NK-92 (cell line): ENCODE measurements at regions not wholly inside any gene's neighbourhood (a gene's known extent, or its start where the extent isn't known, plus 50 kb on each side); places are given as distances from the start of the nearest gene placed in this dataset.

Experiments
- DNase-seq: peaks from one replicate; lab custom pipeline; 2025; ENCODE audit not compliant: unreplicated experiment; lab: John Stamatoyannopoulos, UW

DNA sequence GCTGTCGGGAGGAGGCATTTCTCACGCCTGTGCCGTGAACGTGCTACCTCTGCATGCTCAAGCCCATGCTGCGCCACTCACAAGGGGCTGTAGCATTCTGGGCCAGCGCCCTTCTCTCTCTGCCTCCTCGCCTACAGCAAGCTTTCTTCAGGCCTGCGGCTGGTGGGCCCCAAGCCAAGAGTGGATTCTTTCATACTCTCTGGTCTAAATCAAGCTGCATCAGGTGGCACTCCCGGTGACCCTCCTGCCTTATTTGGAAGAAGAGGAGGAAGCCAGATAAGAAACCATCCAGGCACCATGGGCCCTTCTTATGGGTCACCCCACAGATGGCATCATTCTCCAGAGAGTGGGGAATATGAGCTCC lies 86.7 kb upstream of the DUSP5 start:
- no peak for DNase-seq

DNA sequence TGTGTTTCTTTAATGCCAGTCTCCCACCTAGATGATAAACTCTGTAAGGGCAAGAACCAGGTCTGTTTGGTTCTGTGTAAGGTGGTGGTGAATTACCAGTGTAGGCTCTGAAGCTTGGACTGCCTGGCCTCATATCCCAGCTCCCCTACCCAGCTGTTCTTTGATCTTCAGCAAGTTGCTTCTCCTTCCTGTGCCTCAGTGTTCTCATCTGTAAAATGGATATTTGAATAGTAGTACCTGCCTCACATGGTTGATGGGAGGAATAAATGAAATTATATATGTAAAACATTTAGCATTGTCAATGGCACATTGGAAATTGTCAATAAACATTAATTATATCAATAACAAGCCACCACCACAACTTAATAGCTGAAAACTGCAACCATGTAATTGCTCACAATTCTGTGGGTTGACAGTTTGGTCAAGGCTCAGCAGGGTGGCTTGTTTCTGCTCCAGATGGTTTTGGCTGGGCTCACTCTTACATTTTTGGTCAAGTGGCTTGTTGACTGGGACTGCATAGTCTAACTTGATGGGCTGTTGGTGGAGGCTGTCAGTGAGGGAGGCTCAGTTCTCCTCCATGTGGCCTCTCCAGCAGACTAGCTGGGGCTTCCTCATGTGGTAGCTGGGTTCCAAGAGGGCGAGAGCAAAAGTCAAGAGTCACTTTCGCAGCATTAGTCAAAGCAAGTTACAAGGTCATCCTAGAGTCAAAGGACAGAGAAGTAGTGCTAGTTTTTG lies 84.5 kb upstream of the DUSP5 start:
- DNase-seq, result no peak

- DNase-seq, result no peak
Observed at GRCh38 chr10:110413903-110414547, 83.7 kb upstream of the DUSP5 start.

GRCh38 chr10:110414548-110415309 lies 83.0 kb upstream of the DUSP5 start:
- DNase-seq, result peak; percentile 25

DNA sequence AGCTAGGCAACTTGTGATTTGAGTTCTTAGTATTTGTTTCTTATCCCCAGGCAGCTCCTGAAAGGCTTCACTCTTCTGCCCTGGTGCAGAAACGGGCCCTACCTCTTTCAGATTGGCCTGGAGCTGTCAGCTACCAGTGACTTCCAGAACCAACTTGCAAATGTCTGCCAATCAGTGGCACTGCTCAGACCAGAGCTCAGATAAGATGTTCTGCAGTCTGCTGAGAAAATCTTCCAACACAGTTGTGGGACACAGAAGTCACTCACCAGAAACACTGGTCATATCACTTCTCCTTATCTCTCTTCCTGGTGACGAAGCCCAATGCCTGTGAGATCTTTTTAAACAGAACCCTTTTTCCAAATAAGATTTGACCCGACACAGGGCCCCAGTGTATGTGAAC lies 81.9 kb upstream of the DUSP5 start:
- no peak for DNase-seq

DNA sequence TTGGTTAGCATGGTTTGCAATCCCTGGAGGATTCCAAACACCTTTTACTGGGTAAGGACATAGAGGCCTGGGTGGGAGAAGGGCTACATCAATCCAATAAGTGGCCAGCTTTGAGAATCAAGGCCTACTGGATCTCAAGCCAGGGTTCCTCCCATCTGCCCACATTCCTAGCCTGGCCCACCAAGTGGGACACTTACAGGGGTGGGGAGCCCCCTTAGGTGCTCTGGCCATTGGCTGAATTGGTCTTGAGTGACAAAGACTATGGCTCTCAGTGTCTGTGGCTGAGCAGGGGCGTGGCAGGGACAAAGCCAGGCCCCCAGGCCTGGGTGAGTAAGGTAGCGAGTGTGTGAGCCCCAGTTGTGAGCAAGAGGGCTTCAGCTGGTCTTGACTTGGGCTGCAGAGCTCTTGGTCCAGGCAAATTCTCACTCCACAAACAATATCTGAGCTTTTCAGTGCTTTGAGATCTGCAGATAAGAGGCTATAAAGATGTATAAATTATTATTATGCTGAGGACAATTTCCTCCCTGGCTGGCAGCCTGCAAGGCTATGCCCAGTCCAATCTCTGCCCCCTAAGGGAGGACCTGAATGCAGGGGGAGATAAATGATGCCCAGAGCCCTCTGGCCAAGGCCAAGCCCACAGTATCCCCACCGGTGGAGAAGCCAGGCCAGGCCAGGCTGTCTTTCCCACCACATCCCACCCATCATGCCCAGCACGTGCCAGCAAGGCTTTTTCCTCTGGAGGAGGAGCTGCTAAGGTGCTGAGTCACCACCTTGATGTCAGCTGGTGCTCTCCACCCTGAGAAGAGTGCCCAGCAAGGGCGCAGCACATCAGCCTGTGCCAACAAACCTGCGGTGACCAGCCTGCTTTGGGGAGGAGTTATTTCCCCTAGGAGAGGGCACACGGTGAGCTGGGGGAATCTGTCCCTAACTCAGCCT lies 80.7 kb upstream of the DUSP5 start:
- DNase-seq, result no peak

- DNase-seq, result no peak
Observed at GRCh38 chr10:110418218-110418617, 79.5 kb upstream of the DUSP5 start.

- no peak for DNase-seq
Observed at GRCh38 chr10:110419265-110419664, 78.4 kb upstream of the DUSP5 start.

GRCh38 chr10:110420401-110421193 lies 77.1 kb upstream of the DUSP5 start:
- no peak for DNase-seq

GRCh38 chr10:110421512-110422138 lies 76.1 kb upstream of the DUSP5 start:
- DNase-seq, result no peak

DNA sequence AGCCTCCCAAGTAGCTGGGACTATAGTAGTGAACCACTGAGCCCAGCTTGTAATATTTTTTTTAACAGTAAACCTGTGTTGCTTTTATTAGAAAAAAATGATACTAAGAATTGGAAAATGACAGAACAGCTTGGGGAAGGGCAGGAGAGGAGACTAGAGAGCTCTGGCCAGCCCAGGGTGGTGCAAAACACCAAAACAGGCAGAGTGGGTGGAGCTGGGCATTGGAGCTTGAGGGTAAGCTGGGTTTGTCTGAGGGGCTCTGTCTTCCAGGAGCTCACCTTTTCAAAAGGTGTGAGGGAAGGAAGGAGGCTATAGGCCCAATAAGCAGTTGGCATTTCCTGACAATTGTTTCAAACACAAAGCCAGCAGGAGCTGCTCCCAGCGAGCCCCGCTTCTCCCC lies 75.2 kb upstream of the DUSP5 start:
- no peak for DNase-seq

- DNase-seq, result no peak
Observed at GRCh38 chr10:110423650-110424049, 74.1 kb upstream of the DUSP5 start.

- DNase-seq, result no peak
Observed at GRCh38 chr10:110425684-110426293, 71.9 kb upstream of the DUSP5 start.

DNA sequence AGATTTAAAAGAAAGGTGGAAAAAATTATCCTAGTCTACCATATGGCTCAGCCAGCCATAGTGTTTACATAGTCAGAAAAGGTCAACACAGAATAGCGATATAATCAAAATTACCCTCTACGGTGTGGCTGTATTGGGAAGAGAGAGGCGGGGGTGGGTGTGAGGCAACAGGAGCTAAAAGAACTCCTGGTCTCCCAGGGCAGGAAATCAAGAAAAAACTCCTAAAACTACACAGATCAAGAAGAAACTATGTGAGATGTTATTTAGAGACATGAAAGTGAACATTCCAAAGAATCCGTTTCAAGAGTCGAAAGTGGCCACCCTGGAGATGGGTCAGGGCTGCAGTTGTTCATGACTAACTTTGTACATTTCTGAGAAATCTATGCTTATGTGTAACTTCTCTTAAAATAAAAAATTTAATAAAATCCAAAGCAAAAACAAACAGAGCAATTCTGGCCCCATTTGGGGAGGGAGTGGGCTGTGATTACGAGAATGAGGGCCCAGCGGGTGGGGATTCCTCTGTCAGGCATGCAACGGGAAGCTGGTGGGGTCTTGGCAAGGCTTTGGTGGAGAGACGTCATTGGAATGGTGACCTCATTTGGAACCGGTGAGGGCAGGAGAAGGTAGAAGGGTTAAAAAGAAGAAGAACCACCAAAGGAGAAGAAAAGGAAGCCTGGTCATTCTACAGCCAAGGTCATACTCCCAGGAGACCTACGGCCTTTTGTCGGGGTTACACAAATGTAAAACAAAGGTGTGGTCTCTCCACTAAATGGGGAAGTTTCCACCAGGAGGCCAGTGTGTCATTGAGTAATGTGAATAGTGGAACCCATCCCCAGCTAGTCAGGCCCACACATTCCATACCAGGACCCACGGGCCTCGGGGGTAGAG lies 71.2 kb upstream of the DUSP5 start:
- DNase-seq, result no peak

GRCh38 chr10:110429301-110429700 lies 68.4 kb upstream of the DUSP5 start:
- no peak for DNase-seq

- DNase-seq, result no peak
Observed at GRCh38 chr10:110430340-110431273, 67.1 kb upstream of the DUSP5 start.

DNA sequence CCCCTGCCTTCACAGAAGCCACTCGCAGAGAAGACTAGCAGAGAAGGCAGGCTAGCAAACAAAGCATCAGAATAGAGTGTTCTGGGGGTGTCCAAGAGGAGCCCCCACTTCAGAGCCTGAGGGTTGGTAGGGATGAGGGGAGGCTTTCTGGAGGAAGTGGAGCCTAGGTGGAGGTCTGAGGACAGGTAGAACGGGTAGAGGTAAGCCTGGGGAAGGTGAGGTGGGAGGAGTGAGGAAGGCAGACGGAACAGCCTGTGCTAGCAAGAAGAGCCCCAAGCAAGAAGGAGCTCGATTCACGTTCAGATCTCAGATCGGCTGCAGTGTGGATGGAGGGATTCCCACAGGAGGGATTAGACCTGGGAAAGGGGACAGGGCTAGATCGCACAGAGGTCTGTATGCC lies 66.0 kb upstream of the DUSP5 start:
- no peak for DNase-seq
